ENCODE measurements at regions not wholly inside any gene's neighbourhood (a gene's known extent, or its start where the extent isn't known, plus 50 kb on each side); places are given as distances from the start of the nearest gene placed in this dataset.

- DNase-seq (ENCODE audit: insufficient read length) (no peak), FAIRE-seq (no peak)
- TF ChIP-seq TAF1 (IDR thresholded peaks at IDR 0.05; ENCODE audit: borderline replicate concordance, low read depth, low read length) (no peak), POLR2AphosphoS5 (IDR thresholded peaks at IDR 0.05; ENCODE audit: low read depth, low read length) (no peak), POLR2A (IDR thresholded peaks at IDR 0.05; ENCODE audit: low read depth, low read length) (no peak)
Measured at GRCh38 chr7:13028036-13028824, 340.8 kb downstream of the ARL4A start.

- FAIRE-seq = no peak
- TF ChIP-seq POLR2A (IDR thresholded peaks at IDR 0.05; ENCODE audit: low read depth, low read length) (no peak), POLR2AphosphoS5 (IDR thresholded peaks at IDR 0.05; ENCODE audit: low read depth, low read length) (no peak), TAF1 (IDR thresholded peaks at IDR 0.05; ENCODE audit: borderline replicate concordance, low read depth, low read length) (no peak)
- DNase-seq (ENCODE audit: insufficient read length) = no peak
Measured at GRCh38 chr7:13028825-13029099, 341.3 kb downstream of the ARL4A start.

GRCh38 chr7:13031468-13031867 lies 344.0 kb downstream of the ARL4A start:
- DNase-seq (ENCODE audit: insufficient read length) = no peak
- TF ChIP-seq POLR2A (IDR thresholded peaks at IDR 0.05; ENCODE audit: low read depth, low read length) = no peak
- TF ChIP-seq TAF1 (IDR thresholded peaks at IDR 0.05; ENCODE audit: borderline replicate concordance, low read depth, low read length) = no peak
- no peak for TF ChIP-seq POLR2AphosphoS5 (IDR thresholded peaks at IDR 0.05; ENCODE audit: low read depth, low read length)
- no peak for FAIRE-seq

GRCh38 chr7:13032084-13032483 lies 344.7 kb downstream of the ARL4A start:
- TF ChIP-seq TAF1 (IDR thresholded peaks at IDR 0.05; ENCODE audit: borderline replicate concordance, low read depth, low read length) (no peak), POLR2A (IDR thresholded peaks at IDR 0.05; ENCODE audit: low read depth, low read length) (no peak), POLR2AphosphoS5 (IDR thresholded peaks at IDR 0.05; ENCODE audit: low read depth, low read length) (no peak)

GRCh38 chr7:13032576-13032975 lies 345.1 kb downstream of the ARL4A start:
- TF ChIP-seq POLR2AphosphoS5 (IDR thresholded peaks at IDR 0.05; ENCODE audit: low read depth, low read length) (no peak), TAF1 (IDR thresholded peaks at IDR 0.05; ENCODE audit: borderline replicate concordance, low read depth, low read length) (no peak), POLR2A (IDR thresholded peaks at IDR 0.05; ENCODE audit: low read depth, low read length) (no peak)
- FAIRE-seq = no peak
- no peak for DNase-seq (ENCODE audit: insufficient read length)

More at GRCh38 chr7:13032084-13032483, 344.7 kb downstream of the ARL4A start:
- FAIRE-seq (no peak), DNase-seq (ENCODE audit: insufficient read length) (no peak)

GRCh38 chr7:13034693-13035092 lies 347.3 kb downstream of the ARL4A start:
- FAIRE-seq (no peak), DNase-seq (ENCODE audit: insufficient read length) (no peak)
- no peak for TF ChIP-seq POLR2A (IDR thresholded peaks at IDR 0.05; ENCODE audit: low read depth, low read length)
- no peak for TF ChIP-seq POLR2AphosphoS5 (IDR thresholded peaks at IDR 0.05; ENCODE audit: low read depth, low read length)
- TF ChIP-seq TAF1 (IDR thresholded peaks at IDR 0.05; ENCODE audit: borderline replicate concordance, low read depth, low read length) = no peak

- FAIRE-seq (no peak), DNase-seq (ENCODE audit: insufficient read length) (no peak)
- TF ChIP-seq TAF1 (IDR thresholded peaks at IDR 0.05; ENCODE audit: borderline replicate concordance, low read depth, low read length) (no peak), POLR2AphosphoS5 (IDR thresholded peaks at IDR 0.05; ENCODE audit: low read depth, low read length) (no peak), POLR2A (IDR thresholded peaks at IDR 0.05; ENCODE audit: low read depth, low read length) (no peak)
Measured at GRCh38 chr7:13035233-13035632, 347.8 kb downstream of the ARL4A start.

- no peak for TF ChIP-seq POLR2AphosphoS5 (IDR thresholded peaks at IDR 0.05; ENCODE audit: low read depth, low read length)
- no peak for TF ChIP-seq POLR2A (IDR thresholded peaks at IDR 0.05; ENCODE audit: low read depth, low read length)
- no peak for TF ChIP-seq TAF1 (IDR thresholded peaks at IDR 0.05; ENCODE audit: borderline replicate concordance, low read depth, low read length)
- DNase-seq (ENCODE audit: insufficient read length) (no peak), FAIRE-seq (no peak)
Measured at GRCh38 chr7:13036256-13036780, 348.9 kb downstream of the ARL4A start.

- no peak for TF ChIP-seq POLR2AphosphoS5 (IDR thresholded peaks at IDR 0.05; ENCODE audit: low read depth, low read length)
- TF ChIP-seq POLR2A (IDR thresholded peaks at IDR 0.05; ENCODE audit: low read depth, low read length) = no peak
- no peak for DNase-seq (ENCODE audit: insufficient read length)
- FAIRE-seq = no peak
Measured at GRCh38 chr7:13037216-13037615, 349.8 kb downstream of the ARL4A start.

GRCh38 chr7:13041368-13041988 lies 354.0 kb downstream of the ARL4A start:
- no peak for TF ChIP-seq POLR2AphosphoS5 (IDR thresholded peaks at IDR 0.05; ENCODE audit: low read depth, low read length)
- no peak for TF ChIP-seq TAF1 (IDR thresholded peaks at IDR 0.05; ENCODE audit: borderline replicate concordance, low read depth, low read length)
- TF ChIP-seq POLR2A (IDR thresholded peaks at IDR 0.05; ENCODE audit: low read depth, low read length) = no peak
- DNase-seq (ENCODE audit: insufficient read length) (no peak), FAIRE-seq (no peak)

- TF ChIP-seq TAF1 (IDR thresholded peaks at IDR 0.05; ENCODE audit: borderline replicate concordance, low read depth, low read length) (no peak), POLR2A (IDR thresholded peaks at IDR 0.05; ENCODE audit: low read depth, low read length) (no peak), POLR2AphosphoS5 (IDR thresholded peaks at IDR 0.05; ENCODE audit: low read depth, low read length) (no peak)
- FAIRE-seq (no peak), DNase-seq (ENCODE audit: insufficient read length) (no peak)
Measured at GRCh38 chr7:13042605-13043236, 355.3 kb downstream of the ARL4A start.

Data from GM12892 (cell line).